H1 (cell line): ENCODE measurements at regions not wholly inside any gene's neighbourhood (a gene's known extent, or its start where the extent isn't known, plus 50 kb on each side); places are given as distances from the start of the nearest gene placed in this dataset.

Experiments
- CTCF ChIA-PET: fragments of 300-600 bp; sonication (Branson Sonifier 250); formaldehyde crosslinking; loops from one replicate; lab custom pipeline; 2021; ENCODE audit not compliant: partially characterized antibody; lab: Charles Lee
- POLR2A ChIA-PET: fragments of 300-600 bp; sonication (Branson Sonifier 250); formaldehyde crosslinking; loops from one replicate; lab custom pipeline; 2021; ENCODE audit warnings: inconsistent platforms; ENCODE audit not compliant: partially characterized antibody; lab: Charles Lee
- DNase-seq, 2 experiments: peaks; one replicate each; pipeline versions ENCODE4 v3.0.0 to v3.0.0-alpha.2; 2010 to 2022; ENCODE audit warnings: low spot score in 2 of 2, low read depth in 1 of 2, mixed read lengths in 1 of 2
- FAIRE-seq: peaks from 2 replicates; lab custom pipeline; 2011; peaks lifted over from hg19 to GRCh38; lab: Jason Lieb, UNC
- H2AFZ ChIP-seq: 2 replicates; pipeline ENCODE4 v1.8.1; 2012; ENCODE audit warnings: low read length, inconsistent platforms
- H2AK5ac ChIP-seq: 2 replicates; pipeline ENCODE4 v1.6.1; 2013; ENCODE audit warnings: low read depth, low read length
- H2BK120ac ChIP-seq: replicated peaks from 2 replicates; pipeline ENCODE3; 2013; ENCODE audit warnings: low read depth, low read length, inconsistent platforms
- H2BK12ac ChIP-seq: 2 replicates; pipeline ENCODE4 v1.6.1; 2013; ENCODE audit warnings: low read depth, low read length
- H2BK15ac ChIP-seq: 2 replicates; pipeline ENCODE4 v1.6.1; 2013; ENCODE audit warnings: low read length
- H2BK20ac ChIP-seq: 2 replicates; pipeline ENCODE4 v1.6.1; 2013; ENCODE audit warnings: low read length
- H2BK5ac ChIP-seq: 2 replicates; pipeline ENCODE4 v1.6.1; 2013; ENCODE audit warnings: low read depth, low read length
- H3K14ac ChIP-seq: 2 replicates; pipeline ENCODE4 v1.6.1; 2013; ENCODE audit warnings: inconsistent platforms; ENCODE audit not compliant: insufficient read length
- H3K18ac ChIP-seq: 2 replicates; pipeline ENCODE4 v1.6.1; 2013; ENCODE audit warnings: low read length; ENCODE audit errors: extremely low read depth
- H3K23ac ChIP-seq: 2 replicates; pipeline ENCODE4 v1.6.1; 2013; ENCODE audit warnings: inconsistent platforms; ENCODE audit not compliant: insufficient read length
- H3K23me2 ChIP-seq: 2 replicates; pipeline ENCODE4 v1.6.1; 2013; ENCODE audit warnings: low read depth, low read length
- H3K27ac ChIP-seq: 2 replicates; pipeline ENCODE4 v1.6.1; 2011; ENCODE audit warnings: low read depth, low read length, inconsistent platforms
- H3K27me3 ChIP-seq, 4 experiments: replicated peaks in 1 of 4; 1 replicate in 1 of 4; 2 replicates in 3 of 4; pipeline versions ENCODE4 v1.6.1 to v1.8.1; 2011 to 2013; ENCODE audit warnings: low read length in 3 of 4, mild to moderate bottlenecking in 3 of 4, inconsistent platforms in 2 of 4, mixed read lengths in 2 of 4, moderate library complexity in 1 of 4; ENCODE audit not compliant: control insufficient read depth in 3 of 4, insufficient read depth in 3 of 4; ENCODE audit errors: extremely low read depth in 1 of 4
- H3K36me3 ChIP-seq, 4 experiments: 2 replicates each; pipeline versions ENCODE4 v1.6.1 to v1.8.1; 2011 to 2013; ENCODE audit warnings: mild to moderate bottlenecking in 4 of 4, low read length in 3 of 4, moderate library complexity in 2 of 4, control low read depth in 1 of 4, inconsistent platforms in 1 of 4; ENCODE audit not compliant: insufficient read depth in 4 of 4, control insufficient read depth in 2 of 4
- H3K4ac ChIP-seq: replicated peaks from 2 replicates; pipeline ENCODE3; 2013; ENCODE audit warnings: low read length, low read depth, mixed read lengths, inconsistent platforms; ENCODE audit not compliant: insufficient read length
- H3K4me1 ChIP-seq, 4 experiments: replicated peaks in 1 of 4; 1 replicate in 1 of 4; 2 replicates in 3 of 4; pipeline versions ENCODE4 v1.6.1 to v1.8.1; 2011 to 2013; ENCODE audit warnings: low read length in 3 of 4, inconsistent platforms in 2 of 4, mixed read lengths in 1 of 4; ENCODE audit not compliant: insufficient read depth in 4 of 4, control insufficient read depth in 3 of 4
- H3K4me2 ChIP-seq, 2 experiments: 2 replicates each; pipeline versions ENCODE4 v1.6.1 to v1.8.1; 2011 to 2013; ENCODE audit warnings: low read depth in 2 of 2, low read length in 2 of 2, control low read depth in 1 of 2, inconsistent platforms in 1 of 2, mild to moderate bottlenecking in 1 of 2; ENCODE audit not compliant: insufficient read depth in 1 of 2
- H3K4me3 ChIP-seq, 4 experiments: fragments of 200-600, 300-600 bp in 1 of 4; sonication (generic), shearing (Covaris generic), sonication (Bioruptor Twin) in 1 of 4; 2 replicates each; pipeline versions ENCODE4 v1.5.1 to v1.8.1; 2011 to 2016; ENCODE audit warnings: low read length in 4 of 4, low read depth in 3 of 4, control low read depth in 2 of 4, inconsistent platforms in 2 of 4, mild to moderate bottlenecking in 2 of 4, mixed read lengths in 1 of 4, moderate library complexity in 1 of 4; ENCODE audit not compliant: insufficient read depth in 2 of 4; ENCODE audit errors: extremely low read depth in 1 of 4
- H3K56ac ChIP-seq: replicated peaks from 2 replicates; pipeline ENCODE3; 2013; ENCODE audit warnings: low read depth, mild to moderate bottlenecking, mixed read lengths, low read length, inconsistent platforms; ENCODE audit not compliant: insufficient read length
- H3K79me1 ChIP-seq: 2 replicates; pipeline ENCODE4 v1.6.1; 2013; ENCODE audit warnings: low read depth, low read length, control low read depth
- H3K79me2 ChIP-seq, 2 experiments: 2 replicates each; pipeline versions ENCODE4 v1.6.1 to v1.8.1; 2012 to 2013; ENCODE audit warnings: low read length in 2 of 2, mild to moderate bottlenecking in 2 of 2, inconsistent platforms in 1 of 2; ENCODE audit not compliant: insufficient read depth in 2 of 2, control insufficient read depth in 1 of 2
- H3K9ac ChIP-seq, 4 experiments: replicated peaks in 1 of 4; 1 replicate in 1 of 4; 2 replicates in 3 of 4; pipeline versions ENCODE4 v1.6.1 to v1.8.1; 2011 to 2013; ENCODE audit warnings: low read depth in 3 of 4, low read length in 3 of 4, control low read depth in 2 of 4, mild to moderate bottlenecking in 2 of 4, moderate library complexity in 2 of 4, inconsistent platforms in 1 of 4; ENCODE audit errors: extremely low read depth in 1 of 4
- H3K9me3 ChIP-seq, 2 experiments: 2 replicates each; pipeline versions ENCODE4 v1.6.1 to v1.8.1; 2012 to 2013; ENCODE audit warnings: mild to moderate bottlenecking in 2 of 2, moderate library complexity in 2 of 2, control low read depth in 1 of 2, inconsistent platforms in 1 of 2, low read depth in 1 of 2, low read length in 1 of 2, mixed read lengths in 1 of 2; ENCODE audit not compliant: insufficient read depth in 2 of 2
- H4K20me1 ChIP-seq, 2 experiments: replicated peaks in 1 of 2; 2 replicates each; pipeline versions ENCODE3 to v1.8.1; 2011 to 2013; ENCODE audit warnings: inconsistent platforms in 2 of 2, low read length in 2 of 2, mild to moderate bottlenecking in 1 of 2; ENCODE audit not compliant: insufficient read depth in 2 of 2, control insufficient read depth in 1 of 2
- H4K5ac ChIP-seq: 2 replicates; pipeline ENCODE4 v1.6.1; 2013; ENCODE audit warnings: low read length, low read depth, mixed read lengths, inconsistent platforms; ENCODE audit not compliant: insufficient read length
- H4K8ac ChIP-seq: 2 replicates; pipeline ENCODE4 v1.8.0; 2013; ENCODE audit warnings: mild to moderate bottlenecking, moderate library complexity, low read length, inconsistent platforms; ENCODE audit not compliant: insufficient read depth; ENCODE audit errors: extremely low read depth
- H4K91ac ChIP-seq: replicated peaks from 2 replicates; pipeline ENCODE3; 2013; ENCODE audit warnings: low read length, mixed read lengths, inconsistent platforms; ENCODE audit not compliant: insufficient read length
- BACH1 ChIP-seq: IDR thresholded peaks from 2 replicates; pipeline ENCODE4 v1.6.1; 2012; ENCODE audit warnings: low read length, improper control_type of control experiment
- BRCA1 ChIP-seq: IDR thresholded peaks from 2 replicates; pipeline ENCODE4 v1.6.1; 2012; ENCODE audit warnings: low read depth, low read length, improper control_type of control experiment
- CHD1 ChIP-seq: IDR thresholded peaks from 2 replicates; pipeline ENCODE4 v1.6.1; 2012; ENCODE audit warnings: low read depth, low read length, improper control_type of control experiment
- CREB1 ChIP-seq: IDR thresholded peaks from 2 replicates; pipeline ENCODE4 v1.6.1; 2012; ENCODE audit warnings: inconsistent platforms
- EZH2 ChIP-seq: fragments of 200-600 bp; sonication (generic); IDR thresholded peaks from 2 replicates; pipeline ENCODE4 v1.7.1; 2012; ENCODE audit warnings: low read depth, mild to moderate bottlenecking, moderate library complexity, low read length, inconsistent platforms; ENCODE audit not compliant: severe bottlenecking
- NANOG ChIP-seq: IDR thresholded peaks from 2 replicates; pipeline ENCODE4 v1.6.1; 2011; ENCODE audit warnings: low read length, low read depth, mild to moderate bottlenecking, inconsistent platforms; ENCODE audit not compliant: insufficient read depth, poor library complexity, severe bottlenecking
- RAD21 ChIP-seq, 2 experiments: IDR thresholded peaks in 1 of 2; conservative IDR thresholded peaks in 1 of 2; 2 replicates each; pipeline ENCODE4 v1.6.1; 2011; ENCODE audit warnings: low read depth in 2 of 2, low read length in 2 of 2, improper control_type of control experiment in 1 of 2, inconsistent platforms in 1 of 2, mild to moderate bottlenecking in 1 of 2, moderate library complexity in 1 of 2
- WGBS, 2 experiments: shearing (Covaris generic) in 1 of 2; methylation state at CpG; one replicate each; pipeline versions ENCODE4 v1.1.6 to v1.1.7; 2013 to 2015; ENCODE audit warnings: low lambda C conversion rate in 2 of 2, mixed read lengths in 2 of 2, inconsistent platforms in 1 of 2, low coverage in 1 of 2, missing lambda C conversion rate in 1 of 2; ENCODE audit not compliant: insufficient replicate concordance in 2 of 2, insufficient coverage in 1 of 2, insufficient read length in 1 of 2; ENCODE audit errors: extremely low coverage in 1 of 2, missing lambda C conversion rate in 1 of 2; 5-methylcytosine and 5-hydroxymethylcytosine counted together

GRCh38 chr13:64164435-64164834 lies 2748.8 kb upstream of the PCDH20 start:
- Histone ChIP-seq H3K4me1 (no peaks in the 10 kb centered on the region), H3K9ac (no peak overlapping the region), H2BK12ac (no peak overlapping the region), H4K8ac (no peak overlapping the region), H4K5ac (no peak overlapping the region), H4K91ac (no peak overlapping the region), H3K14ac (no peak overlapping the region), H3K4ac (no peak overlapping the region), H4K20me1 (no peaks in the 10 kb centered on the region), H3K18ac (no peak overlapping the region), H2AFZ (no peak overlapping the region), H3K27me3 (no peaks in the 10 kb centered on the region), H3K27ac (no peak overlapping the region), H3K9me3 (no peaks in the 10 kb centered on the region), H2BK5ac (no peak overlapping the region; the same call in 1 of the 2 replicates), H3K4me2 (no peak overlapping the region), H2AK5ac (no peak overlapping the region), H3K79me1 (no peaks in the 10 kb centered on the region), H3K79me2 (no peaks in the 10 kb centered on the region), H3K4me3 (no peak overlapping the region), H3K23ac (no peak overlapping the region), H3K56ac (no peak overlapping the region), H3K23me2 (no peaks in the 10 kb centered on the region), H3K36me3 (no peaks in the 10 kb centered on the region), H2BK15ac (no peak overlapping the region), H2BK20ac (no peak overlapping the region), H2BK120ac (no peak overlapping the region)
- WGBS, 2 experiments = 93% methylated on average over 4 of the region's 4 CpGs; no CpG with 5 or more reads in 1 of the 2 experiments
- no peak for DNase-seq
- ChIA-PET CTCF (no interaction called here), POLR2A (no interaction called here)
- TF ChIP-seq RAD21 (IDR thresholded peaks at IDR 0.05 in 1 of 2, conservative IDR thresholded peaks at IDR 0.05 in 1 of 2; ENCODE audit: low read depth in 2 of 2, low read length in 2 of 2) = no peak
- no peak for TF ChIP-seq BRCA1
- no peak for TF ChIP-seq EZH2
- no peak for TF ChIP-seq CHD1
- TF ChIP-seq CREB1 = no peak
- no peak for TF ChIP-seq BACH1
- no peak for TF ChIP-seq NANOG
- no peak for FAIRE-seq
